DOHH2 (cell line): ENCODE measurements at regions not wholly inside any gene's neighbourhood (a gene's known extent, or its start where the extent isn't known, plus 50 kb on each side); places are given as distances from the start of the nearest gene placed in this dataset.
"Not testable (repeated sequence)": the region's sequence is repeated elsewhere in the genome, so short reads cannot be mapped to it uniquely, and the experiment has no call there.

Source experiments
- H3F3A ChIP-seq: fragments of 200-600 bp; sonication (generic), shearing (Covaris generic); 2 replicates; pipeline ENCODE4 v1.6.0; 2016; ENCODE audit warnings: antibody characterized with exemption, mild to moderate bottlenecking; ENCODE audit not compliant: control insufficient read depth, insufficient read depth
- H3K27ac ChIP-seq: fragments of 200-600 bp; sonication (generic); 2 replicates; pipeline ENCODE4 v1.5.1; 2014; ENCODE audit warnings: low read depth, mild to moderate bottlenecking, low read length, moderate library complexity
- H3K27me3 ChIP-seq: fragments of 200-600 bp; sonication (generic); 2 replicates; pipeline ENCODE4 v1.6.1; 2014; ENCODE audit warnings: mild to moderate bottlenecking, low read length, mixed read lengths; ENCODE audit not compliant: control insufficient read depth
- H3K36me3 ChIP-seq: fragments of 200-600 bp; sonication (generic); 2 replicates; pipeline ENCODE4 v1.6.1; 2014; ENCODE audit warnings: mild to moderate bottlenecking, low read length, moderate library complexity, mixed read lengths; ENCODE audit not compliant: control insufficient read depth
- H3K4me1 ChIP-seq: fragments of 200-600 bp; sonication (generic); 2 replicates; pipeline ENCODE4 v1.6.1; 2014; ENCODE audit warnings: mild to moderate bottlenecking, low read length, mixed read lengths; ENCODE audit not compliant: control insufficient read depth
- H3K4me2 ChIP-seq: fragments of 200-600 bp; sonication (generic); 2 replicates; pipeline ENCODE4 v1.6.0; 2014; ENCODE audit warnings: mild to moderate bottlenecking, low read length, moderate library complexity
- H3K4me3 ChIP-seq: fragments of 200-600 bp; sonication (generic); 2 replicates; pipeline ENCODE4 v1.5.1; 2014; ENCODE audit warnings: mild to moderate bottlenecking, low read length, mixed read lengths
- H3K79me2 ChIP-seq: fragments of 200-600 bp; sonication (generic); 2 replicates; pipeline ENCODE4 v1.6.1; 2014; ENCODE audit warnings: mild to moderate bottlenecking, low read length, mixed read lengths; ENCODE audit not compliant: control insufficient read depth
- H3K9me2 ChIP-seq: fragments of 200-600 bp; sonication (generic); replicated peaks from 2 replicates; pipeline ENCODE4 v1.6.1; 2014; ENCODE audit warnings: mild to moderate bottlenecking, low read length, mixed read lengths; ENCODE audit not compliant: control insufficient read depth
- H3K9me3 ChIP-seq: fragments of 200-600 bp; sonication (generic); 2 replicates; pipeline ENCODE4 v1.6.1; 2014; ENCODE audit warnings: antibody characterized with exemption, low read length, mixed read lengths; ENCODE audit not compliant: control insufficient read depth, insufficient read depth
- H4K20me1 ChIP-seq: fragments of 200-600 bp; sonication (generic); 2 replicates; pipeline ENCODE4 v1.6.0; 2014; ENCODE audit warnings: low read depth, mild to moderate bottlenecking, antibody characterized with exemption, low read length, moderate library complexity; ENCODE audit not compliant: control insufficient read depth, insufficient read depth

DNA sequence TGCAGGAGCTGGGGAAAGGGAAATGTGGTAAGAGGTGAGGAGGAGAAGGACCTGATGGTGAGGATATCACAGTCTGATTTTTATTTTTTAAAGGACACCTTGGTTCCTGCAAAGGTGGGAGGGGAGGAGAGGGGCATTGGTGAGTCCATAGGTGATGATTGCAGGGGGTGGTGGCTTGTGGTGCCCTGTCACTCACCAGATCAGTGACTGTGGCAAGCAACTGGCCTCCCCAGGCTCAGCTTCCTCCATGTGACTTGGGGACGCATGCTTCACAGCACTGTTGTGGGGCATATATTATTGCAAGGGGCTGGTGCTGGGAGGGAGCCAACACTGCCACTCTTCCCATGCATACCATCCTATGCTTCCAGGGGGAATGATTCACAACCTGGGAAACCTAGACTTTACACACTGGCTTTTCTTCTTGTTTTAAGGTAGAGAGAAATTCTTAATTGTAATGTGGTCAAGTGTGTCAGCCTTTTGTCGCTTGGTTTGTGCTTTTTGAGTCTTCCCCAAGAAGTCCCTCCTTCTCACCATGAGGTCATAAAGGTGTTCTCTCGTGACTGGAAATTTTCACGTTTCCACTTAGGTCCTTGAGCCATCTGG is 106.8 kb upstream of the PLGLB2 start:
- not testable (repeated sequence) for H4K20me1 ChIP-seq, H3F3A ChIP-seq, H3K4me2 ChIP-seq, H3K4me3 ChIP-seq, H3K9me3 ChIP-seq, H3K27me3 ChIP-seq, H3K27ac ChIP-seq, H3K9me2 ChIP-seq, H3K79me2 ChIP-seq, H3K4me1 ChIP-seq, H3K36me3 ChIP-seq

DNA sequence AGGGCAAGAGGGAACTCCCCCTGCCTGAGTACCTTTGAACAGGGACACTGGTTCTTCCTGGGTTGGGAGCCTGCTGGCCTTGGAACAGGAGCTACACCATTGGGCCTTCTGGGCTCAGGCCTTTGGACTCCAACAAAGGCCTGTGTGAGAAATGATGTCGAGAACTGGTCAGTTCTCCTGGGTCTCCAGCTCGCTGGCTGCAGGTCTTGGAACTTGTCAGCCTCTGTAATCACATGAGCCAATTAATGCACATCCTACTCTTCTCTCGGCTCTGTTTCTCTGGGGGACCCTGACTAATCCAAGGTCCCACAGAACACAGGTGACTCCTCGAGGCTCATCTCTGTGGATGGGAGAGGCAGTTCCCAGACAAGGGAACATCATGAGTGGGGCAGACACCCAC is 104.7 kb upstream of the PLGLB2 start:
- H3K9me3 ChIP-seq, H3K79me2 ChIP-seq, H3K27ac ChIP-seq, H3K4me1 ChIP-seq, H3F3A ChIP-seq, H3K4me2 ChIP-seq, H3K4me3 ChIP-seq, H4K20me1 ChIP-seq, H3K9me2 ChIP-seq, H3K36me3 ChIP-seq, H3K27me3 ChIP-seq: not testable (repeated sequence)

DNA sequence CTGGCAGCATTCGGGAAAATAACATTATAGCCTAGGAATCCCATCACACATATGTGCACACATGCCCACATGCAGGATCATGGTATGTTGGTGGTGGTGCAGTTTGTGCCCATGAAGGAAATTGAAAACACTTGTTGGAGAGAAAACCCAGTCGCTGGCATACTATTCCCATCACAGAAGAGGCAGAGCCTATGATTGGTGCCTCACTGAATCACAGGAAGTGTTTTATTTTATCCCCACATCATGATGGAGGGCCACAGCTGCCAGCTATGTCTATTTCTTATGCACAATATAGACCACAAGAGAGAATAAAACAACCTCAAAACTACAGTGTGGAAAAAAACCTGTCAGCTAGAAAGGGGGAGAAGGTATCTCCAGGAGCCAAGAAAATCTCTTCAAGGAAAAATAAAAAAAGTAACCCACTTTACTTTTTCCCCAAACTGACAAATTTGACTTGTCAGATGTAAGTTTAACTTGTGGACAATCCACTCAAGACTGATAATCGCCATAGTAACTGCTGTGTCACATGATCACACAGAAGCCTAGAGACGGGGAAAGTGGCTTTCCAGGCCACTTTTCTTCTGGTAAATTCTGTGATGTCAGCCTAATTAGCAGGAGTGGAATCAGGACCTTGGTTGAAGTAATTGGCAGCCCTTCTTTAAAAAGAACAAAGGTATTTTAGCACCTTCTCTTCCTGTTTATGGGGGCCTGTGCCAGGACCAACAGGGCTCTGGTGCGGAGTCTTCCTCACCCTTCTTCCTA is 100.0 kb upstream of the PLGLB2 start:
- H3K79me2 ChIP-seq, H3K4me3 ChIP-seq, H3K9me3 ChIP-seq, H3K36me3 ChIP-seq, H3K4me1 ChIP-seq, H3F3A ChIP-seq, H3K27ac ChIP-seq, H3K9me2 ChIP-seq, H3K27me3 ChIP-seq, H3K4me2 ChIP-seq, H4K20me1 ChIP-seq: not testable (repeated sequence)

DNA sequence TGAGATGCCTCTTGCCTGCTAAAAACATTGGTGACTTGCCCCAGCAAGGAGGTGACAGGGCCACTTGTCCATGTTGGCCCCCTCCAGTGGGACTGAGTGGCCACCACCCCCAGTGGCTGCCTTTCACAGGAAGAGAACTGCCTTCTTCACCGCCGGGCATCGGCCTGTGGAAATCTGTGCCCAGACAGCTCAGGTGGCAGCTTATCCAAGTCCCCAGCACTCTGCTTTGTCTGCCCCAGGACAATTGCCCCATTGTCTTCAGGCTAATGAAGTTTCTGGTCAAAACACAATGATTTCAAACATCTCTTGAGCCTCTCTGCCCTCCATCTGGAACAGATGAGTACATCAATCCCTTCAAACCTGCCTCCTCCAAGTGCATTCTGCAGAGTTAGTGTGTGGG is 99.1 kb upstream of the PLGLB2 start:
- not testable (repeated sequence) for H3K9me2 ChIP-seq, H3K79me2 ChIP-seq, H3K27ac ChIP-seq, H3K4me2 ChIP-seq, H3K36me3 ChIP-seq, H3K9me3 ChIP-seq, H3F3A ChIP-seq, H3K27me3 ChIP-seq, H3K4me3 ChIP-seq, H3K4me1 ChIP-seq, H4K20me1 ChIP-seq

DNA sequence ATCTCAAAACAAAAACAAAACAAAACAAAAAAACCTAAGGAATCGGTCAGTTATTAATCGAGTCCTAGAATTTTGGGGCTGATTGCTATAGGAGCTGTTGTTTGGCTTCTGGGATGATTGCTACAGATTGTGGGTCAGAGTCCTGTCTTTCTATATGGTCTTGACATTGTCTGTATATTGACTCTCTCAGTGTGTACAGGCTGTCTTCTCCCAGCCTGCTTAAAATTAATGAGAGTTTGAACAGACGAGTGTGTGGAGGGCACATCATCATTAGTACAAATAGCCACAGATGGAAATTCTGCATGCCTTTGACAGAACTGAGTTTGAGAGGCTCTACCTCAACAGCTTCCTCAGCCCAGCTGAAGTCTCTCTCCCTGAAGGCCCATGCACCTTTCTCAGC is 98.0 kb upstream of the PLGLB2 start:
- not testable (repeated sequence) for H3K9me2 ChIP-seq, H3K27me3 ChIP-seq, H3K36me3 ChIP-seq, H3K4me1 ChIP-seq, H3F3A ChIP-seq, H4K20me1 ChIP-seq, H3K4me2 ChIP-seq, H3K4me3 ChIP-seq, H3K9me3 ChIP-seq, H3K27ac ChIP-seq, H3K79me2 ChIP-seq

DNA sequence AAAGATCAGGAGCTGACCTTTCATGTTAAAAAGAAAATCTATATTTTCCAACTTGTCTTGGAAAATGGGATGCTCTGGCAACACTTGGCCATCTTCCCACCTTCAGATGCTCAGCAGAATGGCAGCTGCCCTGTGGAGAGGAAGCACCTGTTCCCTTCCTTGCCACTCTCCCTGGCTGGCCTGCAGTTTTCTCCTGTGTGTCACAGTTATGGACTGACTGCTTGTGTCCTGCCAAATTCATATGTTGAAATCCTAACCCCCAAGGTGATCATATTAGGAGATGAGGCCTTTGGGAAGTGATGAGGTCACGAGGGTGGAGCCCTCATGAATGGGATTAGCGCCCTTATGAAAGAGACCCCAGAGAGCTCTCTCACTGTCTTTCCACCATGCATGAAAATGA is 97.0 kb upstream of the PLGLB2 start:
- H3K4me1 ChIP-seq, H3K9me3 ChIP-seq, H3K9me2 ChIP-seq, H4K20me1 ChIP-seq, H3K4me2 ChIP-seq, H3K27me3 ChIP-seq, H3F3A ChIP-seq, H3K36me3 ChIP-seq, H3K4me3 ChIP-seq, H3K27ac ChIP-seq, H3K79me2 ChIP-seq: not testable (repeated sequence)

DNA sequence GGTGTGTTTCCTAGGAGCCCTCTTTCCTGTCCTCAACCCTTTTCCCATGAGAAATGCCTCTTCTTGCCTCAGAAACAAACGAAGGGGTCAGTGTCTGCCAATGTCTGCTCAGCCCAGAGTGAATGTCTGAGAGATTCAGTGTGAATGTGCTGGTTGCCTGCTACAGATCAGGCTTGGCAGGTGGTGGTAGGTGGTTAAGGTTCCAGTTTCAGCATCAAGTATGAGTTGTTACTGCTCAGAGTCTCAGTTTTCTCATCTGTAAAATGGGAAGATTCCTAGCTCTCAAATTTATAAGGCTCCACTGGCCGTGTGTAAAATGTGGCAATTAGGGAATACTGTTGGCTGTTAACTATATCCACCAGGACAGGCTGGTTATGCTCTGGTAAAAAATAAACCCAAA is 96.3 kb upstream of the PLGLB2 start:
- H3K79me2 ChIP-seq, H3K36me3 ChIP-seq, H3K4me1 ChIP-seq, H3K27ac ChIP-seq, H3K4me3 ChIP-seq, H3K9me3 ChIP-seq, H3K4me2 ChIP-seq, H4K20me1 ChIP-seq, H3K9me2 ChIP-seq, H3K27me3 ChIP-seq, H3F3A ChIP-seq: not testable (repeated sequence)

DNA sequence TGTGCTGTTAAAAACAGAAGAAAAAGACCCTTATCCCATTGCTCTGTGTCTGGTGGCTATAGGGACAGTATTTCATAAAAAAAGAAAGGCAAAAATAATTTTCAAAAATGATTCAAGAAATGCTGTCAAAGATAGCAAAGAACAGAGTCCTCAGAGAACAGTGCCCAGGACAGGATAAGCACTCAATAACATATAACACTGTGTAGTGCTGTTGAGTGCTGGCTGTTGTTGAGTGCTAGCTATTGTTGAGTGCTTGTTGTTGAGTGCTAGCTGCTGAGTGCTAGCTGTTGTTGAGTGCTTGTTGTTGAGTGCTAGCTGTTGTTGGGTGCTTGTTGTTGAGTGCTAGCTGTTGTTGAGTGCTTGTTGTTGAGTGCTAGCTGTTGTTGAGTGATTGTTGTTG is 94.5 kb upstream of the PLGLB2 start:
- H3K9me2 ChIP-seq, result not testable (repeated sequence)

More for the DNA sequence above, 94.5 kb upstream of the PLGLB2 start:
- H3F3A ChIP-seq, H4K20me1 ChIP-seq, H3K27ac ChIP-seq, H3K4me2 ChIP-seq, H3K9me3 ChIP-seq, H3K36me3 ChIP-seq, H3K27me3 ChIP-seq, H3K79me2 ChIP-seq, H3K4me1 ChIP-seq, H3K4me3 ChIP-seq: not testable (repeated sequence)
